HL-60 (cell line): ENCODE measurements at regions not wholly inside any gene's neighbourhood (a gene's known extent, or its start where the extent isn't known, plus 50 kb on each side); places are given as distances from the start of the nearest gene placed in this dataset.

Experiments used
- DNase-seq, 2 experiments: peaks; one replicate each; pipeline ENCODE4 v3.0.0-alpha.2; 2010 to 2020; ENCODE audit warnings: low read depth in 1 of 2, low spot score in 1 of 2
- H3K27ac ChIP-seq: fragments of 250-450 bp; sonication (Bioruptor Pico); replicated peaks from 2 replicates; pipeline ENCODE4 v1.5.1; 2020; ENCODE audit warnings: mild to moderate bottlenecking, moderate library complexity
- H3K27me3 ChIP-seq: fragments of 250-450 bp; sonication (Bioruptor Pico); 2 replicates; pipeline ENCODE4 v1.5.1; 2021; ENCODE audit warnings: mild to moderate bottlenecking, moderate library complexity; ENCODE audit not compliant: insufficient read depth, poor library complexity, severe bottlenecking
- H3K4me3 ChIP-seq: replicated peaks from 2 replicates; pipeline ENCODE4 v1.5.1; 2011; ENCODE audit warnings: mild to moderate bottlenecking, control low read depth, low read length; ENCODE audit not compliant: insufficient read depth
- GABPA ChIP-seq: IDR thresholded peaks from 2 replicates; pipeline ENCODE4 v1.6.1; 2012; ENCODE audit warnings: low read depth
- POLR2AphosphoS5 ChIP-seq: IDR thresholded peaks from 2 replicates; pipeline ENCODE4 v1.6.1; 2012; ENCODE audit warnings: low read depth
- SPI1 ChIP-seq: IDR thresholded peaks from 2 replicates; pipeline ENCODE4 v1.6.1; 2012; ENCODE audit warnings: low read depth, mild to moderate bottlenecking, borderline replicate concordance
- TF ChIP-seq, protein P1 (sequence below): IDR thresholded peaks from one replicate; pipeline ENCODE4 v1.5.1; 2011; ENCODE audit warnings: low read length, control low read depth, inconsistent platforms; ENCODE audit not compliant: insufficient read depth
- TF ChIP-seq, protein P2 (sequence below): IDR thresholded peaks from 2 replicates; pipeline ENCODE4 v1.6.1; 2012; ENCODE audit warnings: low read depth; ENCODE audit not compliant: insufficient replicate concordance

DNA sequence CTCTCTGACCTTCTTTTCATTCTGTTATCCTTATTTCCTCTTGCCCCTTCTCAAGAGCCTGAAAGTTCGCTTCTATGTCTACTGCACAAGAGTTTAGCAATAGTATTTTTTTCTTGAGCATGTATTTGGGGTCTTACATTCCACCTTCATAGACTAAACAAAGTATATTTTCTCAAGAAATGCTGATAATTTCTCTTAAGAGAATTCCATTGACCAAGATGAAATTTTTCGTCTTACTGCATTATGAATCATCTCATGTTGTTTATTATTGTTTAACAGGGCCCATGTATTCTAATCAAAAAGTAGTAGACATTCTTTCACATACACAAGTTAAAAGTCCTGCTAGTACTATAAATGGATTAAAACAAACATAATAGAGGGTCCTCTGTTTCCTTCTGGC is 219.3 kb downstream of the C12orf50 start:
- Histone ChIP-seq H3K27ac (no peak overlapping the region), H3K4me3 (no peak overlapping the region), H3K27me3 (no peaks in the 10 kb centered on the region)
- TF ChIP-seq SPI1 (no peak), POLR2AphosphoS5 (no peak), GABPA (no peak)
- TF ChIP-seq, protein P1, sequence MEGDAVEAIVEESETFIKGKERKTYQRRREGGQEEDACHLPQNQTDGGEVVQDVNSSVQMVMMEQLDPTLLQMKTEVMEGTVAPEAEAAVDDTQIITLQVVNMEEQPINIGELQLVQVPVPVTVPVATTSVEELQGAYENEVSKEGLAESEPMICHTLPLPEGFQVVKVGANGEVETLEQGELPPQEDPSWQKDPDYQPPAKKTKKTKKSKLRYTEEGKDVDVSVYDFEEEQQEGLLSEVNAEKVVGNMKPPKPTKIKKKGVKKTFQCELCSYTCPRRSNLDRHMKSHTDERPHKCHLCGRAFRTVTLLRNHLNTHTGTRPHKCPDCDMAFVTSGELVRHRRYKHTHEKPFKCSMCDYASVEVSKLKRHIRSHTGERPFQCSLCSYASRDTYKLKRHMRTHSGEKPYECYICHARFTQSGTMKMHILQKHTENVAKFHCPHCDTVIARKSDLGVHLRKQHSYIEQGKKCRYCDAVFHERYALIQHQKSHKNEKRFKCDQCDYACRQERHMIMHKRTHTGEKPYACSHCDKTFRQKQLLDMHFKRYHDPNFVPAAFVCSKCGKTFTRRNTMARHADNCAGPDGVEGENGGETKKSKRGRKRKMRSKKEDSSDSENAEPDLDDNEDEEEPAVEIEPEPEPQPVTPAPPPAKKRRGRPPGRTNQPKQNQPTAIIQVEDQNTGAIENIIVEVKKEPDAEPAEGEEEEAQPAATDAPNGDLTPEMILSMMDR, result no peak
- TF ChIP-seq, protein P2, sequence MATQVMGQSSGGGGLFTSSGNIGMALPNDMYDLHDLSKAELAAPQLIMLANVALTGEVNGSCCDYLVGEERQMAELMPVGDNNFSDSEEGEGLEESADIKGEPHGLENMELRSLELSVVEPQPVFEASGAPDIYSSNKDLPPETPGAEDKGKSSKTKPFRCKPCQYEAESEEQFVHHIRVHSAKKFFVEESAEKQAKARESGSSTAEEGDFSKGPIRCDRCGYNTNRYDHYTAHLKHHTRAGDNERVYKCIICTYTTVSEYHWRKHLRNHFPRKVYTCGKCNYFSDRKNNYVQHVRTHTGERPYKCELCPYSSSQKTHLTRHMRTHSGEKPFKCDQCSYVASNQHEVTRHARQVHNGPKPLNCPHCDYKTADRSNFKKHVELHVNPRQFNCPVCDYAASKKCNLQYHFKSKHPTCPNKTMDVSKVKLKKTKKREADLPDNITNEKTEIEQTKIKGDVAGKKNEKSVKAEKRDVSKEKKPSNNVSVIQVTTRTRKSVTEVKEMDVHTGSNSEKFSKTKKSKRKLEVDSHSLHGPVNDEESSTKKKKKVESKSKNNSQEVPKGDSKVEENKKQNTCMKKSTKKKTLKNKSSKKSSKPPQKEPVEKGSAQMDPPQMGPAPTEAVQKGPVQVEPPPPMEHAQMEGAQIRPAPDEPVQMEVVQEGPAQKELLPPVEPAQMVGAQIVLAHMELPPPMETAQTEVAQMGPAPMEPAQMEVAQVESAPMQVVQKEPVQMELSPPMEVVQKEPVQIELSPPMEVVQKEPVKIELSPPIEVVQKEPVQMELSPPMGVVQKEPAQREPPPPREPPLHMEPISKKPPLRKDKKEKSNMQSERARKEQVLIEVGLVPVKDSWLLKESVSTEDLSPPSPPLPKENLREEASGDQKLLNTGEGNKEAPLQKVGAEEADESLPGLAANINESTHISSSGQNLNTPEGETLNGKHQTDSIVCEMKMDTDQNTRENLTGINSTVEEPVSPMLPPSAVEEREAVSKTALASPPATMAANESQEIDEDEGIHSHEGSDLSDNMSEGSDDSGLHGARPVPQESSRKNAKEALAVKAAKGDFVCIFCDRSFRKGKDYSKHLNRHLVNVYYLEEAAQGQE, result no peak
- no peak for DNase-seq

DNA sequence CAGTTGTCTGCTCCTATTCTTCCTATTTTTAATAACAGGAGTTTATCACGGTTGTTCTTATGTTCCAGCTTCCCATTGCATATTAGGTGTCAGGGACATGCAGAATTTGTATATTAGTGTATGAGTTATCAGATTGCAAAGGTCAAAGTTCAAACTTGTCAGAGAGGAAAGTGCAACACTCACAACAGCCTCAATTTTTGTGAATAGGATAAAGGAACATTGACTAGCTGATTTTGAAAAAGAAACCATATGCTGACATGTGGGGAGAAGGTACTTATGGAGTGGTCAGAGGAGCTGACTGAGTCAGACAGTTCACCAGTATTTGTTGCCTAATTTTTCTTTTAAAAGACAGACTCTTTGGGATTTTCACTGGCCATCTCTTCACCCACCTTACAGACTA is 222.1 kb downstream of the C12orf50 start:
- TF ChIP-seq POLR2AphosphoS5 (no peak), SPI1 (no peak), GABPA (no peak)
- TF ChIP-seq, protein P2, result no peak
- TF ChIP-seq, protein P1, result no peak
- DNase-seq, result no peak
- no peak overlapping the region for H3K27ac ChIP-seq
- no peaks in the 10 kb centered on the region for H3K27me3 ChIP-seq
- no peak overlapping the region for H3K4me3 ChIP-seq

DNA sequence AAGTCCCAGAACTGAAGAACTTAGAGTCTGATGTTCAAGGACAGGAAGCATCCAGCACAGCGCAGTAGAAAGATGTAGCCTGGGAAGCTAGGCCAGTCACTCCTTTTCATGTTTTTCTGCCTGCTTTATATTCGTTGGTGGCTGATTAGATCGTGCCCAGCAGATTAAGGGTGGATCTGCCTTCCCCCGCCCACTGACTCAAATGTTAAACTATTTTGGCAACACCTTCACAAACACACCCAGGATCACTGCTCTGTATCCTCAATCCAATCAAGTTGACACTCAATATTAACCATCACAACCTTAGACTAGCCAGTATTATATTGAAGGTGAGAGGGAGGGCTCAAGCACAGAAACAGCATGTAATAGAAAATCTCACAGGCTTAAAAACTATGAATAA is 222.9 kb downstream of the C12orf50 start:
- Histone ChIP-seq H3K4me3 (no peak overlapping the region), H3K27ac (no peak overlapping the region), H3K27me3 (no peaks in the 10 kb centered on the region)
- no peak for DNase-seq
- TF ChIP-seq, protein P2, result no peak
- TF ChIP-seq GABPA (no peak), POLR2AphosphoS5 (no peak), SPI1 (no peak)
- TF ChIP-seq, protein P1, result no peak
